ENCODE measurements at regions not wholly inside any gene's neighbourhood (a gene's known extent, or its start where the extent isn't known, plus 50 kb on each side); places are given as distances from the start of the nearest gene placed in this dataset.

DNA sequence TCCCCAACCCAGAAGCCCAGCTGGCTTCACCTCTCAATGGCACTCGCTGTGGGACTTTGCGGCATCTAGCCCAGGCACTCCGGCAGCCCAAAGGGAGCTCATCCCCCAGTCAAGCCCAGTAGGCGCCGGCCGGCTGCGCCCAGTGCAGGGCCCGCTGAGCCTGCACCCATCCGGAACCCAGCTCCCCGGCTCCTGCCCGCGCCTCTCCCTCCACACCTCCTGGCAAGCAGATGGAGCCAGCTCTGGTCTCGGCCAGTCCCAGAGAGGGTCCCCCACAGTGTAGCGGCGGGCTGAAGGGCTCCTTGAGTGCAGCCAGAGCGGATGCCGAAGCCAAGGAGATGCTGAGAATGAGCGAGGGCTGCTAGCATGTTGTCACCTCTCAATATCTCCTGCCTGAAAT is 116.8 kb upstream of the UGT8 start:
- Histone ChIP-seq H3K27me3 (no peaks in the 10 kb centered on the region), H3K9me3 (no peaks in the 10 kb centered on the region), H3K36me3 (no peaks in the 10 kb centered on the region), H3K4me3 (no peak overlapping the region), H3K4me1 (no peaks in the 10 kb centered on the region), H3K27ac (no peak overlapping the region)
- TF ChIP-seq, protein P1, sequence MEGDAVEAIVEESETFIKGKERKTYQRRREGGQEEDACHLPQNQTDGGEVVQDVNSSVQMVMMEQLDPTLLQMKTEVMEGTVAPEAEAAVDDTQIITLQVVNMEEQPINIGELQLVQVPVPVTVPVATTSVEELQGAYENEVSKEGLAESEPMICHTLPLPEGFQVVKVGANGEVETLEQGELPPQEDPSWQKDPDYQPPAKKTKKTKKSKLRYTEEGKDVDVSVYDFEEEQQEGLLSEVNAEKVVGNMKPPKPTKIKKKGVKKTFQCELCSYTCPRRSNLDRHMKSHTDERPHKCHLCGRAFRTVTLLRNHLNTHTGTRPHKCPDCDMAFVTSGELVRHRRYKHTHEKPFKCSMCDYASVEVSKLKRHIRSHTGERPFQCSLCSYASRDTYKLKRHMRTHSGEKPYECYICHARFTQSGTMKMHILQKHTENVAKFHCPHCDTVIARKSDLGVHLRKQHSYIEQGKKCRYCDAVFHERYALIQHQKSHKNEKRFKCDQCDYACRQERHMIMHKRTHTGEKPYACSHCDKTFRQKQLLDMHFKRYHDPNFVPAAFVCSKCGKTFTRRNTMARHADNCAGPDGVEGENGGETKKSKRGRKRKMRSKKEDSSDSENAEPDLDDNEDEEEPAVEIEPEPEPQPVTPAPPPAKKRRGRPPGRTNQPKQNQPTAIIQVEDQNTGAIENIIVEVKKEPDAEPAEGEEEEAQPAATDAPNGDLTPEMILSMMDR (IDR thresholded peaks at IDR 0.05) = no peak
- DNase-seq = no peak
- intact Hi-C loops (cut with DNase I; ENCODE audit: low total_unique reads) = no loop called here

DNA sequence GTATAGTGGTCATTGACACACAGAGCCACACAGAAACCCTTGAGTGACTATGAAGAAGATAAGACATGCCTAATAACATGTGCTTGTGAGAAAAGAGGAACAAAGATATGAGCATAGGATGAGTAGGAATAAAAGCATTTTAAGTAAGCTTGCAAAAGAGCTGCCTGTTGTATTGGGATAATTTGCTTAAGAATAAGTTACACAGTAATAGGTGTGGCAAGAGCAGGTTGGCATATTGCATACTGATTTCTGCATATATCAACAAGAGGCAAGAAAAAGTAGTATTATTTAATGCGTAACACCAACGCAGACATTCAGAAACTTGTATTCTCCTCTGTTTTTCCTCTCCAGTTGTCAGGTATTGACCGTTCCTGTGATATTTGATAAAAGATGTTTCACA is 111.5 kb upstream of the UGT8 start:
- Histone ChIP-seq H3K9me3 (no peaks in the 10 kb centered on the region), H3K36me3 (no peaks in the 10 kb centered on the region), H3K4me1 (no peaks in the 10 kb centered on the region), H3K27me3 (no peaks in the 10 kb centered on the region), H3K4me3 (no peak overlapping the region), H3K27ac (no peak overlapping the region)
- DNase-seq = no peak
- intact Hi-C loops (cut with DNase I; ENCODE audit: low total_unique reads) = no loop called here
- TF ChIP-seq, protein P1 (IDR thresholded peaks at IDR 0.05) = no peak

- intact Hi-C loops (cut with DNase I; ENCODE audit: low total_unique reads) = no loop called here
- no peak overlapping the region for H3K4me3 ChIP-seq
- no peaks in the 10 kb centered on the region for H3K36me3 ChIP-seq
- no peaks in the 10 kb centered on the region for H3K27me3 ChIP-seq
- H3K27ac ChIP-seq = no peak overlapping the region
- H3K9me3 ChIP-seq = no peaks in the 10 kb centered on the region
- TF ChIP-seq, protein P1 (IDR thresholded peaks at IDR 0.05) = no peak
- DNase-seq = no peak
- H3K4me1 ChIP-seq = no peaks in the 10 kb centered on the region
These were observed 110.2 kb upstream of the UGT8 start for GRCh38 chr4:114488301-114488982.

DNA sequence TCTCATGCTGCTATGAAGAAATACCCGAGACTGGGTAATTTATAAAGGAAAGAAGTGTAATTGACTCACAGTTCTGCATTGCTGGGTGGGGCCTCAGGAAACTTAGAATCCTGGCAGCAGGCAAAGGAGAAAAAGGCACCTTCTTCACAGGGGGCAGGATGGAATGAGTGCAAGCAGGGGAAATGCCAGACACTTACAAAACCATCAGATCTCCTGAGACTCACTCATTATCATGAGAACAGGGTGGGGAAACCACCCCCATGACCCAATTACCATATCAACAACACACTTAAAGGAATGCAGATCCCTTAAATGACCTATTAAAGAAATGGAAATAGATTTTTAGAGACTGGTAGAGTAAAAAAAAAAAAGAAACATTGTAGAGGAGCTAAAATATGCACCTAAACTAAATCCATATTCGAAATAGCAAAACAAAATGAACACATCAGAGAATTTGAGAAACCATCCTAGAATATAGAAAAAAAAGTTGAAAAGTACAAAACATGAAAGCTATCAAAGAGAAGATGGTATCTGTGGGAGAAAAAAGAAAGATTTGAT is 104.3 kb upstream of the UGT8 start:
- intact Hi-C loops (cut with DNase I; ENCODE audit: low total_unique reads) = no loop called here
- Histone ChIP-seq H3K4me3 (no peak overlapping the region), H3K9me3 (no peaks in the 10 kb centered on the region), H3K4me1 (no peaks in the 10 kb centered on the region), H3K36me3 (no peaks in the 10 kb centered on the region), H3K27me3 (no peaks in the 10 kb centered on the region), H3K27ac (no peak overlapping the region)
- TF ChIP-seq, protein P1 (IDR thresholded peaks at IDR 0.05) = no peak
- DNase-seq = no peak

DNA sequence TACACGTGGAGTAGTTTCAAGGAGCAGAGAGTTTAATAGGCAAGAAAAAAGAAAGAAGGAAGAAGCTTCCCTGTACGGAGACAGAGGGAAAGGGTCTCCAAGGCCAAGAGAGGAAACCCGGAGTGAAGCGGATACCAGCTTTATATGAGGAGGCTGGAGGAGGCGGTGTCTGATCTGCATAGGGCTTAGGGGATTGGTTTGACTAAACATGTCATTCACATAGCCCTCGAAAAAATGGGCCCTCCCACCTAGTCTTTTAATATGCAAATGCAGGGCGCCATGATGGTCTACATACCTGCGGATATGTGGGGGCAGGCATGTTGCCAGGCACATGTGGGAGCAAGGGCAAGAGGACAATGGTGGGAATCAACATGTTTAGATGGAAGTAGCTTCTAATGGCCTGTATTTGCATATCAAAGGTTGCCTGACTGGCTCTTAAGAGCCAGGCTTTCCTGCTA is 103.1 kb upstream of the UGT8 start:
- H3K9me3 ChIP-seq = no peaks in the 10 kb centered on the region
- no peak overlapping the region for H3K4me3 ChIP-seq
- no peaks in the 10 kb centered on the region for H3K4me1 ChIP-seq
- no peaks in the 10 kb centered on the region for H3K27me3 ChIP-seq
- H3K36me3 ChIP-seq = no peaks in the 10 kb centered on the region
- TF ChIP-seq, protein P1 (IDR thresholded peaks at IDR 0.05) = no peak
- DNase-seq = no peak
- intact Hi-C loops (cut with DNase I; ENCODE audit: low total_unique reads) = no loop called here
- no peak overlapping the region for H3K27ac ChIP-seq

Data from tibial artery (tissue), 4 donors.